Inferior parietal cortex (tissue), 1 donor: ENCODE measurements at regions not wholly inside any gene's neighbourhood (a gene's known extent, or its start where the extent isn't known, plus 50 kb on each side); places are given as distances from the start of the nearest gene placed in this dataset.

Experiments used
- DNase-seq: peaks from one replicate; pipeline ENCODE4 v3.0.0-alpha.2; 2016; ENCODE audit errors: extremely low spot score

DNA sequence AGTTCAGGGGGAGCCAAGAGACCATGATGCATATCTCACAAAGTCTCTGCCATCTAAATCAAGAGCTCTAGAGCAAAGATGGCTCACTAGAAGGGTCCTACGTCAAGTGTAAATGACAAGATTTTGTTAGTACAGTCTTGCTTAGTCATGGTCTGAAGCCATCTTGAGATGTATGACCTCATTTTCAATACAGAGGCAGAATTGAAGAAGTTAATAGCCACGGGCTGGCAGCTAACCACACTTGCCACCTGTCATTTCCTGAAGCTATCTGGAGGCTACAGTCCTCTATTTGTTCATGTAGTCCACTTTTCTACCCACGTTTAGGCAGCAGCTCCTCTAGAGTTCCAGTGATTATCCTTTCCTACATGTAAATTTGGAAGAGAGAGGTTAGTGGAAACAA, 231.7 kb upstream of the CDH12 start:
- DNase-seq: no peak

DNA sequence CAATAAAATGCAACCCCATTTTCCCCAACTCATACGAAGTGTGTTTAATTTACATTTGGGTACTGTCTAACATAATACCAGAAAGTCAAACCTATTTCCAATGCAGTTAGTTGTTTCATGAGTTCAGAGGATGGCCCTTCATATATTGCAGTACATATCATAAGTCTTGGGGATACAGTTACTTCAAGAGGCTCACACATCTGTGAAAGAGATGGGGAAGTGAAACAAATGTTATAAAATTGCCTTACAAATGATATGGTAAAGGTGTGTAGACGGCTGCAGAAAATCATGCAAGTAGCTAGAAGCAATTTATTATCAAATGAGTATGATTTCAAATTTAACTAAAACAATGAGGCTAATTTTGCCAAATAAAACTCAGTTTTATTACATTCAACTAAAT, 219.0 kb upstream of the CDH12 start:
- no peak for DNase-seq

DNA sequence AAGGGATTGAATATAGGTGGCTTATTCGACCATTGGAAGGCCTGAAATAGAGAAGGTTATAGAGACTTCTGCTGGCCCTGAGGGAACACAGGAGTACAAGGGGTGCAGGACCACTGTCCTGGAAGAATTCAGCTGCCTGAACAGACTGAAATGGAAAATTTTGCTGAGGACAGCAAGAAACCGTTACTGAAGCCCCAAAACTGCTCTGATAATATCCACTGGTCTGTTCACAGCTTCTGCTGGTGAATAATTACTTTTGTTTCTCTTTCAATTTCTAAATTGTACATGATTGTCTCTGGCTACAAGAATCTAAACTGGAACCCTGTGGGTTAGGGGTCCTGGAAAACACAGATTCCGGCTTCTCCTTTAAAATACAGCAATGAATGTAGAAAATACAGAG, 218.5 kb upstream of the CDH12 start:
- DNase-seq: no peak

DNA sequence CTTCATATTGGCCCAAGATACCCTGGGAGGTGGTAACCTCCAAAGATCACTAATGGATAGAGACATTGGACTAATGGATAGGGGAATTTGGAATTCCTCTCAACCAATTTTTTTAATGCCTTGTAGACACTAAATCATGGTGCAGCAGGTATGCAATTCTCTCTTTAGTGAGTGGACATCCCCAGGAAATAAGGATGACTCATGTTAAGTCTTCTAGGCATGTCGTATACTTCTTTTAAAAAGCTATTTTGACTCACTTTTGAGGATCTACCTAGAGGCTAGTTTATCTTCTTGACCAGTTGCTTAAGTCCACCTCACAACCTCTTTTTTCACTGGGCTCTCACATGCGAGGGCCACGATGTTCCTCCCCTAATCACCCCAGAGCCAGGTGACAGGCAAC, 211.6 kb upstream of the CDH12 start:
- no peak for DNase-seq

DNA sequence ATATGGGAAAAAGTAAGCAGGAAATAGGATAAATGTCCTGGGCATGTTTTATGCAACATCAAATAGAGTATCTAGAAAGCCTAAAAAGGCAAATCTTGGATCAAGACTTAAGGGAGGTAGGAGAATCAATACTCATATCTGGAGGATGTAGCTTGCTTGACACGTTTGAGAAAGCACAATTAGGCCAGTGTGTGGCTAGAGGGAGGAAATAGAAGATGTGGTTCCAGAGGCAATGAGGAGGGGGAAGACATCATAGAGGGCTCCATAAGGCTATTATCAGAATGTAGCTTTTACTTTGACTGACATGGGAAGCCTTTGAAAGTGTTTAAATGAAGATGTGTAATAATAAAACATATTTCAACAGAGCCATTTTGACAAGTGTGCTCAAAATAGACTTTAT, 200.7 kb upstream of the CDH12 start:
- DNase-seq: no peak

DNA sequence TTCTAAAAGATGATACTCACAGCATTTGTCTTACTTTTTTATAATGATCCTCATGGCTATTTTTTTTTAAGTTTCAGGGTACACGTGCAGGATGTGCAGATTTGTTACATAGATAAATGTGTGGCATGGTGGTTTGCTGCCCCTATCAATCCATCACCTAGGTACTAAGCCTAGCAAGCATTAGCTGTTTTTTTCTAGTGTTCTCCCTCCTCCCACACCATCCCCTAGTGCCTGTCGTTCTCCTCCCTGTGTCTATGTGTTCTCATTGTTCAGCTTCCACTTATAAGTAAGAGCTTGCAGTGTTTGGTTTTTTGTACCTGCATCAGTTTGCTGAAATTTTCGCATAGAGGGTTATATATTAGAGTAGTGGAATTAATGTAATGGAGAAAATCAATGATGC, 189.1 kb upstream of the CDH12 start:
- no peak for DNase-seq

DNA sequence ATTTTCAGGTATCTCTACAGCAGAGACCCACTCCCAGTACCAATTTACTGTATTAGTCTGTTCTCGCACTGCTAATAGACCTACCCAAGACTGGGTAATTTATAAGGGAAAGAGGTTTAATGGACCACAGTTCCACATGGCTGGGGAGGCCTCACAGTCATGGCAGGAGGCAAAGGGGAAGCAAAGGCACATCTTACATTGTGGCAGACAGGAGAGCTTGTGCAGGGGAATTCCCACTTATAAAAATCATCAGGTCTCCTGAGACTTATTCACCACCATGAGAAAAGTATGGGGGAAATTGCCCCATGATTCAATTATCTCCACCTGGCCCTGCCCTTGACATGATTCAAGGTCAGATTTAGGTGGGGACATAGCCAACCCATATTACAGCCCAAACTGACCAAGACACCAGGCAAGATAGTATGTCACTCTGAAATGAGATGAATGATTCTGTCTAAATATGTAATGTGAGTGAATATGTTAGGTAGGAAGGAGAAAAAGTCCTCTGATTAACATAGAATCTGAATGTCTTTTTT, 182.5 kb upstream of the CDH12 start:
- DNase-seq: no peak

DNA sequence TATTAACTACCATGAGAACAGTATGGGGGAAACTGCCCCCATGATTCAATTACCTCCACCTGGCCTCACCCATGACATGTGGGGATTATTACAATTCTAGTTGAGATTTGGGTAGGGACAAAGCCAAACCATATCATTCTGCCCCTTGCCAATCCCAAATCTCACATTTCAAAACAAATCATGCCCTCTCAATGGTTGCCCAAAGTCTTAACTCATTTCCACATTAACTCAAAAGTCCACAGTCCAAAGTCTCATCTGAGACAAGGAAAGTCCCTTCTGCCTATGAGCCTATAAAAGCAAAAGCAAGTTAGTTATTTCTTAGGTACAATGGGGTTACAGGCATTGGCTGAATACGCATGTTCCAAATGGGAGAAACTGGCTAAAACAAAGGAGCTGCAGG, 180.7 kb upstream of the CDH12 start:
- DNase-seq: no peak

DNA sequence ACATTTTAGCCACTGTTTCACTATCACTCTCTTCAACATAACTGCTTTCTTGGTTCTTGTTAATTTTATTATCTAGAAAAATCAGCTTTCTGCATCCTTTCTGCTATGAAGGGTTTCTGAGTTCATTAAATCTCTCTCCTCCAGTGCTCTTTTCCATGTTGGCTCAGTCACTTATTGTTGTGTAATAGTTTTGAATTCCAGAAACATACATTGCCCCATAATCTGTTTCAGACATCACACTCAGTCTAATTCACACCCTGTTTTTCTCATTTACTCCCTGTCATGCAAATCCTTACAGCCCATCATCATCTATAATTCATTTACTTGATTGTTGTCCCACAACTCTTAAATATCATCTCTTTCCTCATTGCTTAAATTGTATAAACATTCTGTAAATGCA, 176.1 kb upstream of the CDH12 start:
- DNase-seq: no peak

DNA sequence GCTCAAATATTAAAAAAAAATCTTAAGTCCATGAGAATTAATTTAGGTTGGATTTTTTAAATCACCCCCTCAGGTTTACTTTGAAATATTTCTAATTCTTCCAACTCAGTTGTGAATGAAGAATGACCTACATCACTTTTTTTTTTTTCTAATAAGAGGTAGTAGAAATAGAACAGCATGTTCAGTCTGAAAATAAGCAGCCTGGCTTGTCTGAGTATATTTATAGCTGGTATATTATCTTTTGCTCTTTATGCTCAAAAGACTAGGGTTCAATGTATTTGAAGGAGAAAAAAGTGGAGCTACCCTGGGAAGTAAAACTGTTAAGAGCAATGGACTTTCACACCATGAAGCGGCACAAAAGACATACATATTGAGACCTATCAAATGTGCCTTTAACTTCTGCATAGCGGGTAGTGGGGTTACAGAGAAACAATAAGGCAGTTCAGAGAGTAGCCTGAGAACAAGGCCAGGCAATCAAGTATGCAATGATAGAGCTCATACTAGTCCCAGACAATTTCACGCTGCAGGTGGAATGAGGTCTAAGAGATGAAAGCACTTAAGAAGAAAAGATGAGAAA, 175.4 kb upstream of the CDH12 start:
- DNase-seq: no peak

DNA sequence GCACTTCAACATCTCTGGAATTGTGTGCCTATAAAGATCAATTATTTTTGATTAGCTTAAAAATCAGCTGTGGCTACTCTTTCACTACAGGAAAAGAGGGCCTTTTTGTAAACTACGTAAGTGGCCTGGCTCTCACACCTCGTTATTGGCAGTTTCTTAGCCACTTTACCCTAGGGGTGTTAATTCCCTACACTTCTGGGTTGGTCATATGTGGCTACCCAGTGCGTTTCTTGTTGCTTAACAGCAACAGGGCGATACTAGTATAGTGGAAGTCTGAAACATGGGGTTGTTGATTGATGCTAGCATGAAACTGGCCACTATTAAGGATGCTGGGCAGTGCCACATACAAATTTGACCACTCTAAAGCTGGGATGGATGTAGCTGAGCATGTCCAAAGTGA, 174.7 kb upstream of the CDH12 start:
- DNase-seq: no peak

DNA sequence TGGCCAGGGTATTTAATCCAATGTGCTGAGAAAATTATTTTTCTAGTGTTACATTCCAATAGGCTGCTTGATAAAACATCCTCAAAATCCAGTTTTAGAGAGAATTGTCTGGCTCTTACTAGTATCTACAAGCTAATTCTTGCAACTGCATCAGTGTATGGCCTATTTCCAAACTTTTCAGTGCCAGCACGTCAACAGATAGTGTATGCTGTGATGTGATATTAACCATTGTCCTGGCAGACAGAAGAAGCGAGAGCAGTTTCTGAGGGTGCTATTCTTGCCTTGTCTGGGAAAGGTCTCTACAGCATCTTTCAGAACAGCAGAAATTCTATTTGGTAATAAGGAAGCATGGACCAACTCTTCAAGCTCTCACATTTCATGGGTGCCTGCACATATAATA, 174.2 kb upstream of the CDH12 start:
- no peak for DNase-seq

DNA sequence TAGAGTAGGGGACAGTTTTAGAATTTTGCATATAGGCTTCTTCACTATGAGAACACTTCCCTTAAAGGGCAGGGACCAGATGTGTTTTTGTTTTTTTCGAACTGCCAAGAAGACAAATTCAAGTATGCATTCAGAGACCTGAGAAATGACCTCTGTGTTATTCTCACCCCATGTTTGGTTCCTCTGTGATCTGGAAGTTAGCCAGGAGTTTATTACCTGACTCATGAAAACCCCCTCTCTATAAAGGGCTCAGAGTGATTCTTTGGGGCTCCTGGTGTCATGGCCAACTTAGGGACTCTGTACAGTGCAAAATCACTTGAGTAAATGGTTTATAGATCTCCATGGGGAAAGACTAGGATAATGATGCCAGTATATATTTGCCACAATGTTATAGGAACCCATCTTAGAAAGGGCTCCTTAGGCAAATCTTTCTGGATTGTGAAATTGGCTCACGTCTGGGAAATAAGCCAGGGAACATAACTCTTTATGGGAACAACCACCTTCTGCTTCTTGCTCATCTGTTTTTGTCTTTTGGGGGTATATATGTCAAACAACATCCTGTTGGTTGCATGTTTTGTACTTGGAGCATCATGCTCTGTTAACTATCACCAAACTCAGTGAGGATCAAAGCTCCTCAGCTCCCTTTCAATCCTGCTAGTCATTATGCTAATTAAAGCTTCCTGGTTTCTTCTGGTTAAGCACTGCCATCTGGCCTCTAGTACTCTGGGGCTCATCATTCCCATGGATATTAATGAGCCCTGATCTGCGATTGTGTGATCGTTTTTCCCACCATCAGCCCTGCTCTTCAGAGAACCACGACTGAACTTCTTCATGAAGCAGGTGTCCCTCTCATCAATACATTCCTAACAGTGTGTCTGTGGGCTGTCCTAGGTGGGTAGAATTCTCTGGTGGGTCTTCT, 173.4 kb upstream of the CDH12 start:
- peak; percentile 42 for DNase-seq

DNA sequence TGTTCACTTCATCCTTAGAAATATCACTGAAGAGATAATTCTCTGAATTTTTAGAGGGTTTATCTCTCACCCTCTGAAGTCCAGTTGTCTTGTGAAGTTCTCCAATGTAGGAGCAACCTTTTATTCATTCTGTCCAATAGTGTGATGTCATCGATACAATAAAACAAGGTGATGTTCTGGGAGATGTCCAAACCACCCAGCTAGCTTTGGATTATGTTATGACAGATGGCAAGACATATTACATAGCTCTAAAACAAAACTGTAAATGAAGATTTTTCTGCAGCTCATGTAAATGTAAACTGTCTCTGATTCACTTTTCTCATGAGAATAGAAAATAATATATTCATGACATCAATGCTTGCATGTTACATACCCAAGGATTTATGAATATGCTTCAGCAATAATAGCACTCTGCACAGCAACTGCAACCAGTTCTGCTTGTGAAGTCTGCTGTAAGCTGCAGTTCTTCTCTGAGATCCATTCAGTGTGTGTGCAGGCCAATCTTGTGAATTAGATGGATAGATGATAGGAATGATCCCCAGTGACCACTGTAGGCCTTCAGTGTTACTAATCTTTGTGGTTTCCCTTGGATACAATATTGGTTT, 172.6 kb upstream of the CDH12 start:
- DNase-seq: no peak

DNA sequence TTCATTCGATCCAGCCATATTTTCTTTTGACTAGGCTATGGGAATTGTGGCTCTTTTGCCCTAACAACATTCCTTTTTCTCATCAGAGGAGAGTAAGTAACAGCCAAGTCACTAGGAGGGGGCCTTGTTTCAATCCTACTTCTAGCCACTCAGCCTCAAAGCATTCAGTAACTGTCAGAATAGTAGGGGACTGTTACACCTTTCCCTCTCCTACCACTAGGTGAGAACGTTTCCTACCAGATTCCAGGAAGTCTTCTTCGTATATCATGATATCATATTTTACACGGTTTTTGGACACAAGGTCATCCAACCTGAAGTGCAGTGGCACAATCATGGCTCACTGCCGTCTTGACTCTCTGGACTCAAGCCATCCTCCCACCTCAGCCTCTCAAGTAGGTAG, 171.3 kb upstream of the CDH12 start:
- DNase-seq: no peak

DNA sequence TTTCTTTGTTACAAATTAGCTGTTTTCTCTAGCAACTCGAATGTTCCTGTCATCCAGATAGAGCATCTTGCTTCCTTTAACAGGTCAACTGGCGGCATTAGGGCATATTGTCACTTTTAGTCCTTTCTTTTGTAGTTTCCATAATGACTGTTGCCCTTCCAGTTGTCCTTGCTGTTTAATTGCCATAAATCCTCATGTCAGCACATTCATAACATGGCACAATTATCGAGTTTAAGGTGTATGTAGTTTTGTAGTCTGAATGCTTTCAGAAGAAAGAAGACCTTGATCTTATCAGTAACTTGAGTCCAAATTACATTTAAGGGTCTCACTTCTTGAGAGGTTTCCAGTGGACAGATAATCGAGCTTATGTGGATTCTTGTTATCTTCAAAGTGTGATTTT, 161.7 kb upstream of the CDH12 start:
- no peak for DNase-seq

DNA sequence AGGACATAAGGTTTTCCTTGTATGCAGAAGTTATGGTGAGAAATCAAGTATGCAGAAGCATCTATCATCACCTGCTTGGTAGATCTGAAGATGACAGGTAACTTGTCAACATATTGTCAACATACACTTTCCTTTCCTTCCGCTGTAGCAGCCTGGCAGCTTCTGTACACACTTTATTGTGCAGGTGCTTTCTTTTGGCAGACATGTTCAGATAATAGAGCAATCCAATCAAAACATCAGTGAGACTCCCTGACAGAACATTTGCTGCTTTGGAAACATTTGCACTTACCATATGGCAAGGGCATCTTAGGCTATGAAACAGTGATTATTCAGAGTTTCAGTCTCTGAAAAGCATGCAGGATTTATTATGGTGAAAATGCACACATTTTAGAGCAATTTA, 161.1 kb upstream of the CDH12 start:
- no peak for DNase-seq

DNA sequence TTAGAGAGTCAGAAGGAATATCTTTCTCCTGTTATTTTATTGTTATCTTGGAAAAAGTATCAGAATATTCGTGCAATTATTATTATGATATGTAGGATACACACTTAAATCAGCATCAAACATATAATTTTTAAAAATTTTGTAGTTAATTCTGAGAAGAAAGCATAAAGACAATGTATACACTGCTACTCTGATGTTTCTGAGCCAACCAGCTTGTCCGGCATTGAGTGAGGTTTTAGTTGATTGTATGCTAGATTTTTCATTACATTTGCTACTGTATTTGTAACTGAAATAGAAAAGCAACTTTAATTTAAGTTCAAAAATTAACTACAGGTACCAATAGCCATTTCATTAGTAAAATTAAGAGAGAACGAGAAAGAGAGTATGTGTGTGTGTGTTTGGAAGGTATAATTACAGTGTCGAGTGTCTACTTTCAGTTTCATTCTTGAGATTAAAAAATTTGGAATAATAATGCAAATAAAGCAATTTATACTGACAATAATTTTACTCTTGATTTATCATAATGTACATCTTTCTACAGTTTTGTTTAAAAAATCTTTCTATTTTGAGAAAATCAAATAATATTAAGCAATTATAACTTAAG, 160.4 kb upstream of the CDH12 start:
- no peak for DNase-seq

DNA sequence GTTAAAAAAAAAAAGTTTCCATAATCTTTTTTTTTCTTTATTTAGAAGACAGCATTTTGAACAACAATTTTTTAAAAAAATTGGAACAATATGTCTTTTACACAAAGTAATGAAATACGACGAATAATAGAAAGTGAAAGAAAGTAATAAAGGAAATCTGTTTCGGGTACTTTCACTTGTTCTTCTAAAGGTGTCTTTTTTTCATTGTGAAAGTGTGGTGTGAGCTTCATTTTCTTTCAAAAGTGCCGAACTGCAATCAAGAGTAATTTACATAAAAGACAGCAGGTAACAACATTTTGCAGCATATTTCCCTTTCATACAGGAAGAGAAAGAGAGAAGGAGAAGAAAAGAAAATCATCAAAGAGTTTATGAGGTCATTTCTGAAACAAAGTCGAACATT, 159.7 kb upstream of the CDH12 start:
- DNase-seq: no peak

DNA sequence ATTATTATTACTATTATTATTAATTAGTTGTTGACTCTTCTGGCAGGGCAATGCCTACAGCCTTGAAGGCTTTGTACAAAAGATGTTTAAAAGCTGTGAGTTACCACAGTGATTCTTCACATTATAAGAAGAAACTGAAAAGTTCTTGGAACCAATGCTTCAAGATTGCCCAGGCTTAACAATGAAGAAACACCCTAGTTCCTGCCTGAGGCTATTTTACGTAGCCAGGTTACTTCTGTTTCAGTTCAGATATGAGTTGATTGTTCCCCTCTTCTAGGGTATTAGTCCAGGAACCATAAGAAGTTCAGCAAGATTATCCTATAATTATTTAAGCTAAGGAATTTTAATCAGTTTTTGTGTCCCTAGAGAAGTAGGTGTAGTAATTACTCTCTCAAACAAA, 154.6 kb upstream of the CDH12 start:
- no peak for DNase-seq

DNA sequence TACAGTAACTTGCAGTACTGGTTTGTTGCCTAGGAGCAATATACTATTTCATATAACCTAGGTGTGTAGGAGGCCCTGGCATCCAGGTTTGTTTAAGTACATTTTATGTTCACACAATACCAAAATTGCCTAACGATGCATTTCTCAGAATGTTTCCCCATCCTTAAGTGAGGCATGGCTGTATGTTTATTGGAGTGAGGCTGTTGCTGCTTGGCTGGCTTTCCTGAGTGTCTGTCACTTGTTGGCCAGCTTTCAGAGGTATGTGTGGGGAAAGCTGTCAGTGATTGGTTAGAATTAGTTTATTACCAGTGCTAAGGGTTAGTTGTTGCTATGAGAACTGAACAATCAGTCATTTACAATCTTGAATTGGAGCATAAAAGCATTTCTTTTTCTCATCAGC, 154.1 kb upstream of the CDH12 start:
- DNase-seq: no peak

DNA sequence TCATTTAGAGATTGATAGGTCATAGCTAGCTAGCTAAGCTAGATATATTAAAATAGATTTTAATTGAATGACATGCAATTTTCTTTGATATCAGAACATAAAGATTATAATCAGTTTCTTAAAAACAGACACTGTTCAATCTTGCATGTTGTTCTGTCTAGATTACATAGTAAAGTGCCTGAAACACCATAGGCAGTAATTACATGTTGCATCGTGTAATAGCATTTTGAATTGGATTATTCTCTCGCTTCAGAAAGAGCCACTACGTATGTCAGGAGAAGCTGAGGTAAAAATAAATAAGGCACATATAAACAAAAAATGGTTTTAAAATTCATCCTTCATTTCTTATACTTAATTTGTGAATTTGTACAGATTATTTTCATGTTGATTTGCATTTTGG, 148.0 kb upstream of the CDH12 start:
- DNase-seq: no peak

DNA sequence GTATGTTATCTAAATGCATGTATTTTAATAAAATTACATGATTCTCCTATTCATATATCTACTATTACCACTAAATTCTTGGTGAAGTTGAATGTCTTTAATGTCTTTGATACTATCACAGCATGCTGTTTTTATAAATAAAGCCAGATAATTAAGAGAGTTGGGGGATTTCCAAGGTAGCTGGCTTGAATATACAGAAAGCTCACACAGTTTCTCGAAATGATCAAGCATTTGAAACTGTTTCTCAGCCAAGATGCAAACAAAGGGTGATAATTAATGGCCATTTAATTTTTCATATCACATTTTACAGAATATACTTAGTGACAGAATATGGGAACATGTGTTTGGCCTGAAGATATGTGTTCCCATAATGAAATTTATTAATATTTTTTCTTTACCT, 145.6 kb upstream of the CDH12 start:
- DNase-seq: no peak
